NCI-H1092 treated with DMSO at 0.1 percent for 48 hours (cell line): ENCODE measurements at regions not wholly inside any gene's neighbourhood (a gene's known extent, or its start where the extent isn't known, plus 50 kb on each side); places are given as distances from the start of the nearest gene placed in this dataset.

Experiments used
- DNase-seq: peaks from one replicate; lab custom pipeline; 2025; lab: John Stamatoyannopoulos, UW

DNA sequence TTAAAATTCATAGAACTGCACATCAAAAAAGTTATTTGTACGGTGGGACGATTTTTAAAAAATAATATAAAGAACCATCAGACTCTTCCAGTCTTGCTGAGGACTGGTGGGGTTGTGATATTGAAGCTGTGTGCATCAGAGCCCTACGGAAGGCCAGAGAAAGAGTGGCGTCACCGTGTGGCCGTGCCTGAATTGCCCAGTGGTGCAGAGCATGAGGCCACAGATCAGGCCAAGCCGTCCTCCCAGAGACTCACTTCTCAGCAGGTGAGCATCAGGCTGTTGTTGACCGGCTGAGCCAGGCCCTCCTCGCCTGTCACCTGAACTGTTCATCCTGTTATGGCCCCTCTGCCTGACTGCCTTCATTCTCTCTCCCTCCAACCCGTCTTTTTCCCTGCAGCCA is 1013.9 kb downstream of the TBC1D22A start:
- no peak for DNase-seq

DNA sequence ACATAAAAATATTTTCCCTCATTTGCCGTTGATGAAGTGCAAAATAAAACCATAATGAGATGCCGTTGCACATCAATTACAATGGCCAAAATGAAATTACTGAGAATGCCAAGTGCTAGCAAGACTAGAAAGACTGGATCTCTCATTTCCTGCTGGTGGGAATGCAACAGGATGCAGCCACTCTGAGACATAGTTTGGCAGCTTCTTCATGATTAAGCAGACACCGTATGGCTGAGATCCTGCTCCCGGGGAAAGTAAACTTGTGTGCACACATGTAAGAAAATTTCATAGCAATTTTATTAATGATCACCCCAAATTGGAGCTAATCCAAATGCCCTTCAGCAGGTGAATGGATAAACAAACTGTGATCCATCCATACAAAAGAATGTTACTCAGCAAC is 1013.2 kb downstream of the TBC1D22A start:
- DNase-seq = no peak

DNA sequence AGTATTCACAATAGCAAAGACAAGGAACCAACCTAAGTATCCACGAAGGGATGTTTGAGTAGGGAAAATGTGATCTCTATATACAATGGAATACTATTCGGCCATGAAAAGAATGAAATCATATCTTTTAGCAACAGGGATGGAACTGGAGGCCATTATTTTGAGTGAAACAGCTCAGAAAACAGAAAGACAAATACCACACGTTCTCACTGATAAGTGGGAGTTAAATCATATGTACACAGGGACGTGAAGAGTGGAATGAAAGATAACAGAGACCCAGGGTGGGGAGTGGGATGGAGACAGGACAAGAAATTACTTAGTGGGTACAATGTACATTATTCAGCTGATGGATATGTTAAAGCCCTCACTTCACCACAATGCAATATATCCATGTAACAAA is 1012.7 kb downstream of the TBC1D22A start:
- no peak for DNase-seq

DNA sequence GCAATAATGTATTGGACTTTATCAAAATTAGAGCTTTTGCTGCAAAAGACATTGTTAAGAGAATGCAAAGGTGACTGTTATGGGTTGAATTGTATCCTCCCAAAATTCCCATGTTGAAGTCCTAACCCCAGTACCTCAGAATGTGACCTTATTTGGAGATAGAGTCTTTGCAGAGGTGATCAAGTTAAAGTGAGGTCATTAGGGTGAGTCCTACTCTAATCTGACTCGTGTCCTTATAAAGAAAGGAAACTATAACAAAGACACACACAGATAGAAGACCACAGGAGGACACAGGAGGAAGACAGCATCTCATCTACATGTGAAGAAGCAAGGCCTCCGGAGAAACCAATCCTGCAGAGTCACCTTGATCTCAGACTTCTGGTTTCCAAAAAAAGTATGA is 1011.2 kb downstream of the TBC1D22A start:
- no peak for DNase-seq

DNA sequence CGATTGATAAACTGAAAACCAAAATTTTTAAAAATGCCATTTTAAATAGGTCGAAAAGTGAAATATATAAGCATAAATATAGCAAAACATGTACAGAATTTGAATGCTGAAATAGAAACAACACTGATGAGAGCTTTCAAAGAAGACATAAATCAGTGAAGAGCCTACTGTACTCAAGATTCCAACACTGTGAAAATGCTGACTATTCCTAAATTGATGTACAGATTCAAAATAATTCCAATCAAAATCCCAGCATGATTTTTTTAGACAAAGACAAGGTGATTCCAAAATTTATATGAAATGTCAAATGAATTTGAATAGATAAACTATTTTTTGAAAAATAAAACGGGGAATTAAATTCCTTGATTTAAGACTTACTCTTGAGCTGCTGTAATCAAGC is 1010.4 kb downstream of the TBC1D22A start:
- DNase-seq = no peak

DNA sequence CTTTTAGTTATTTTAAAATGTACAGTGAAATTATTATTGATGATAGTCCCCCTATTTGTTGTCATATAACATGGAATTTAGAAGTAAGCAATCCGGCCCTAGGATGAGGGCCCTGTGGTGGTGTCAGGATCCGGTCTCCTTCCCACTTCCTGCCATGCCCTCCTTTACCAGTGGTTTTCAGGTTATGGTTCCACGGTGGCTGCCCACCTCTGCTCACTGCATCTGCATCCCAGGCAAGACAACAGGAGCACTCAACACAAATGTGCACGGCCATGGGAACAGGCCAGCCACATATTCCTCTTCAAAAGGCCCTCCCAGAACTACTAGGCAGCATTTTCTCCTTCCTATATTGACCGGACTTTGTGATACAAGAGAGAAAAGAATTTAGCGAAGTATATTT is 1007.2 kb downstream of the TBC1D22A start:
- DNase-seq = no peak

DNA sequence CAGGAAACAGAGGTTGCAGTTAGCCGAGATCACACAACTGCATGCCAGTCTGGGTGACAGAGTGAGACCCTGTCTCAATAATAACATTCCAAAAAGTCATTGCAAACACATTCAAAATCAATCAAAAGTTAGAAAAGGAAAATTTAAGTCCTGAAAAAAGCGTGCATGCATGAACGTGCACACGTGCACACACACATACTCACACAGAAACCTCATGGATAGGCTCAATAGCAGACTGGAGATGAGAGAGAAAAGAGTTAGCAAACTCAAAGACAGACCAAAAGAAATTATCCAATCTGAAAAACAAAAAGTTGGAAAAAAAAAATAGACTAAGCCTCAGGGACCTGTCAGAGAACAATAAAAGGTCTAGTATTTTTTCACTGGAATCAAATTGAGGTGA is 1005.6 kb downstream of the TBC1D22A start:
- DNase-seq = no peak

DNA sequence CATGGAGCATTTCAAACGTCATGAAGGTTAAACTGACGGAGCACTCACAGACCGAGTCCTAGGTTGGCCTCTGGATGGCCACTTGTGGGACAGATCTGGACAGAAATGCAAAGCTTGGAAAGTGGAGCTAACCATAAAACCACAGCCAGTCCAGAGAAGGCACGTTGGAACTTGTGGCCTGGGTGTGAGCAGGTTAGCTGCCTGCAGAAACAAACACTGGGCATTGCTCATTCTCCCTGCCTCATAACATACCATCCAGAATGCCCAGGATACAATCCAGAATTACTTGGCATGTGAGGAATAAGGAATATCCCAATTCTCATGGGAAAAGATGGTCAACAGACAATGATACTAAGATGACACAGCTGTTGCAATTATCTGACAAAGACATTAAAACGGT is 1005.0 kb downstream of the TBC1D22A start:
- no peak for DNase-seq

DNA sequence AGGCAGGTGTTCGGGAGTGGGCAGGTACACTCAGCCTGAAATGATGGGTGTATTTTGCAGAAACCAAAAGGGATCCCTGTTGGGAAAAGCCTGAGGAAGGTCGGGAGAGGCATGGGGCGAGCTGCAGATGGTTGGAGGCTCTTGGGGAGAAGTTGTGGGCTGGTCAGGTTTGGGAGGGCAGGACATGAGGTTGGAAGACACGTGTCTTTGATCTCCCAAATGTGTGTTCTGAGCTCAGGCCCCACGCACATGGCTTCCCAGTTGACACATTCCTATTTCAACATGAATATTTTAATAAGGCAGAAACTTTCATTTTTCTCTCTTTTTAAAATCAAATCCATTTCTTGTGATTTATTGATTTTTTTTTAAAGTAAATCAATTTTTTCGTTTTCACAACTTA is 1003.3 kb downstream of the TBC1D22A start:
- no peak for DNase-seq

DNA sequence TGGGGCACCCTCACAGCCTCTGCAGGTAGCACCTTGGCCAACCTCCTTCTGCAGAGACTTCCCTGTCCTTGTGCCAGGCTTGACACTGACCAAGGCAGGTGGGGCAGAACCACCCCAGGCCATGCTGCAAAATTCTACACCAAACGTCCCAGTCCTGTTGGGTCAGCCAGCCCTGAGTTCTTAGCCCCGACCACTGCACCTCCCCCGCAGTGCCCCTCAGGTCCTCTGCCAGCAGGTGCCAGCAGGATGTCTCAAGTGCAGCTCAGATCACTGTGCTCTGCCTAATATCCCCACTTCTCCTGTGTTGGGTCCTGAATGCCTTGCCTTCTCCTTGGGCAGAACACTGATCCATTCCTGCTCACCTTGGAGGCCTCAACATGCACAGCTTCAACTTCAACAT is 999.7 kb downstream of the TBC1D22A start:
- no peak for DNase-seq

DNA sequence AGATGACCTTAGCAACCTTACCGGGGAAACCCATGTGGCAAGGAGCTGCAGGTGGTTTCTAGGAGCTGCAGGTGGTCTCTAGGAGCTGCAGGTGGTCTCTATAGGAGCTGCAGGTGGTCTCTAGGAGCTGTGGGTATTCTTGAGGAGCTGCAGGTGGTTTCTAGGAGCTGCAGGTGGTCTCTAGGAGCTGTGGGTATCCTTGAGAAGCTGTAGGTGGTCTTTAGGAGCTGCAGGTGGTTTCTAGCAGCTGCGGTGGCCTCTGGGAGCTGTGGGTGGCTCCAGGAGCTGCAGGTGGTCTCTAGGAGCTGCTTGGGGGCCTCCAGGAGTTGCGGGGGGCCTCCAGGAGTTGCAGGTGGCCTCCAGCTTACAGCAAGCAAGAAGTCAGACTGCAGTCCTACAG is 997.5 kb downstream of the TBC1D22A start:
- no peak for DNase-seq

DNA sequence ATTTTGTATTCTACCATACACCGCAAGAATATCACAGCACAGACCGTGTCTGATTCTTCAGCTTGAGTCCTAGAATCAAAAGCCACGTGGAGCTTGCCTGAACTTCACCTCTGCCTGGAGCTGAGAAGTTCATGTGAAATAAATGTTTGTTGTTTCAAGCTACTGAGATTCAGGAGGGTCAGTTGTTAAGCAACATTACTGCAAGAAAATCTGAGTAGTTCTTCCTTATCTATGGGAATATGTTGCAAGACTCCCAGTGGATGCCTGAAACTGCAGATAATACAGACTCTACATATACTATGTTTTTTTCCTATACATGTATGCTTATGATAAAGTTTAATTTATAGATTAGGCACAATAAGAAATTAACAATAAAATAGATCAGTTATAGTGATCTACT is 995.3 kb downstream of the TBC1D22A start:
- DNase-seq = no peak

DNA sequence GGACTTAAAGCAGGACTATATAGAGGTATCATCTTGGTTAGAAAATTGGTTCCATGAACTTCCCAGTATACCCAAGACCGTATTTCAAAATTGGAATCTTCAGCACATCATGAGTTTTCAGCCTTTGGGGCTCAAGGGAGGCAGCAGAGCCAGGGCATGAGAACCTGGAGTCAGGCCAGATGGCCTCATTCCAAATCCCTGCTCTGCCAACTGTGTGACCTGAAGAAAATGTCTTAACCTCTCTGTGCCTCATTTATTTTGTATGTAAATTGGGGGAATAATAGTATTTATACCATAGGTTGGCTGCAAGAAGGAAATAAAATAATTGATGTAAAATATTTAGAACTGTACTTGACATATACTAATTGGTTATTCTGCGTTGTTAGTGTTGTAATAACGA is 987.6 kb downstream of the TBC1D22A start:
- no peak for DNase-seq

DNA sequence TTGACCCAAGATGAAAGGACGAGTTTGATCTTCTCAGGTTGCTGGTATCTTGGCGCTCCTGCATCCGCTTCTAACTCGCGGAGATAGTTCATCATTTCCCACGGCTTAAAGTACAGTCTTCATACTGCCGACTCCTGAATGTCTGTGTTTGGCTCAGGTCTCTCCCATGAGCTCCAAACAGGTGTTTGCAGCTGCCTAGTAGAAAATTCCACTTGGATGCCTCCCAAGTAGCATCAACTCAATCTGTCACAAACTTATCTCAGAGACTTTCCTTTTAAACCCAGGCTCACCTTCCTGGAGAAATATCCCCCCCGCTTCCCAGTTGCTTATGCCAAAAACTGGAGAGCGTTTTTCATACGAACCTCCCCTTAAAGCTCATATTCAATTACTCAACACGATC is 986.5 kb downstream of the TBC1D22A start:
- DNase-seq = no peak

DNA sequence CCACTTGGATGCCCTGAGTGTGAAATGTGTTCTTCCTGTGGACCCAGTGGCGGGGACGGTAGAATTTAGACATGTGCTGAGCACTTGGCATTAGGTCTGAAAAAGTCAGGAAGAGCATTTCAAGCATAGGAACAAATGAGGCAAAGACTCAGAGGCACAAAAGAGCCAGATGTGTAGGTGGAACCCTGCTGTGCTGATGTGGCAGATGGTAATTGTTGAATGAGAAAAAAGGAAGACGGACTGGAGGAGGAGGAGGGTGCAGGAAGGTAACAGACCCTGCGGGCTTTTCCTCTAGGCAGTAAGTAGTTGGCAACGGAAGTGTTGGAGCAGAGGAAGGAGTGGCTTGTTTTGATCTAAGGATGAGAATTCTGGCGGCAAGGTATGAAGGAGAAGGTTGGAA is 985.8 kb downstream of the TBC1D22A start:
- no peak for DNase-seq

DNA sequence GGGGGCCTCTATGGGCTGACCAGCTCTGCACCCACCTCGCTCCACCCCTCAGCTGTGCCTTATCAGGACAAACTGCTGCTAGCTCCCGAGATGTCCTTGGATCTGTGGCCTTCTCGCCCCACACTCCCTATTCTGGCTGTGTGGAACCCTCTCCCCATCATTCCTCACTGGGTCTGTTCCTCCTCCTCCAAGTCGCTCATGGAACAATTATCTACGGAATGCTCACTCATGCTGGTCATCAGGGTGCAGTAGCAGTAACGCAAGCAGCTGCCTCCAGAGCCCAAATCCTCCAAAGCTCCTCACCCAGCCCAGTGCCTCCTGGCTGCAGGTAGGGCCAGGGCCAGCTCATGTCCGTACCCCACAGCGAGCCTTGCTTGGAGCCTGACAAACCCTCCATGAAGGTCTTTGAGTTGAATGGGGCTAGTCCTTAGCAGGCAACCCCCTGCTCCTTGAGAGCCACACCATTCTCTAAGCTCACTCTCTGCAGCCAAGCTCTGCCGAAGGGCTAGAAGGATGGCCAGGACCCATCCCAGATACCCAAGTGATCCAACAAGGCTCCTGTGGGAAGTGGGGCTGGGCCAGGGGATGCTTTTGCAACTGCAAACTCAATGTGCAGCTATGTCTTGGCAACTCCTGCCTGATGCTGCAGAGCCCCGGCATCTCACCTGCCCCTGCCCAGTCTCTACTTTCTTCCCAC is 977.8 kb downstream of the TBC1D22A start:
- no peak for DNase-seq

DNA sequence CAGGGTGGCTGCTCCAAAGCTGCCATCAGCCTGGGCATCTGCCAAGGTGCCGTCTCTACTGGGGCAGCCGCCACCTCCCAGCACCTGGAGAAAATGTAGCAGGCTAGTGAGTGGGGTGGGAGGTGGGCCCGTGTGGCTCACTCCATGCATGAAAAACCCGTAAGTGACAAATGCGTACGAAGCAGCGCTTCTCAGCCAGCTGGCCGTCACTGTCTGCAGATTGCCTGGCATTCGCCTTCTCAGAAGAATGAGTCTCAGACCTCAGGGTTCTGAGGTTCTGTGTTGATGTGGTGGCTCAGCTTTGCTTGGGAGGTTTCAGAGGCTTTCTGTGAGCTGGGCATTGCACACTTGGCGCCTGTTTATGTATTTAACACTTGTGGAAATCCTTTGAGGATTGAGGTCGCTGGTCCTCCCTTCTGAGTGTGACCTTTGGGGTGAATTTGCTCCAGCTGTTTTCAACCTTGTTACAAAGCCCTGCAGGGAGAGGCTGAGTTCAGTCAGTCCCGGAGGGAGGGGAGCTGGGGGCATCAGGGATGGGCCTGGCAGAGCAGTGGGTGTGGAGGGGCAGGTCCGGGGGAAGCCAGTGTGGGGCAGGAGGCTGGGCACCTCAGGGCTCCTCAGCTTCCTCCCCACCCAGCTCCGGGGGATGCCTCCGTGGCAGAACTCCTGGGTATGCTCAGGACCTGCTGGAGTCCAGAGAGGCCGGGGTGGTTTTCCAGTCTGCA is 977.0 kb downstream of the TBC1D22A start:
- no peak for DNase-seq

DNA sequence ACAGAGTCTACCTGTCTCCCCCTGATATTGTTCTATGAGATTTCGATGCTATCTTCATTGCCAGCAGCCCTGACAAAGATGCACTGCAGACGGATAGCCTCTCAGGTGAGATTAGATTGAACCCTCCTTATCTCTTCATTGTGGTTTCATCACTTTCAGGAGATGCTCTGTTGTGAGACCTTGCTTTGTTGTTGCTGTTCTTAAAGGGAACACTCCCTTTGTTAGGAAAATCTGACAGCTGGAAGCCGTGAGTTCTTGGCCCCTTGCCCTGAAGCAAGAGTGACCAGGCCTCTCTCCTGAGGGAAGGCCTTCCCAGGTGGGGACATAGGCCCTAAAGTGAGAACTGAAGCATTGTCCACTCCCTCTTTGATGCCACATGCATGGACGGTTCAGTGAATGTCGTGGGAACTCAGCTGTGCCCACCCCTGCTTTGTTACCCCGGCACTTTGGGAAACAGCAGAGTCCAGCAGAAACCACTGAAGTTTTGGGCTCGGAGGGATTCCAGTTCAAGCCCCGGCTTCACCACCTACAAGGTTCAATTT is 976.1 kb downstream of the TBC1D22A start:
- DNase-seq = no peak

DNA sequence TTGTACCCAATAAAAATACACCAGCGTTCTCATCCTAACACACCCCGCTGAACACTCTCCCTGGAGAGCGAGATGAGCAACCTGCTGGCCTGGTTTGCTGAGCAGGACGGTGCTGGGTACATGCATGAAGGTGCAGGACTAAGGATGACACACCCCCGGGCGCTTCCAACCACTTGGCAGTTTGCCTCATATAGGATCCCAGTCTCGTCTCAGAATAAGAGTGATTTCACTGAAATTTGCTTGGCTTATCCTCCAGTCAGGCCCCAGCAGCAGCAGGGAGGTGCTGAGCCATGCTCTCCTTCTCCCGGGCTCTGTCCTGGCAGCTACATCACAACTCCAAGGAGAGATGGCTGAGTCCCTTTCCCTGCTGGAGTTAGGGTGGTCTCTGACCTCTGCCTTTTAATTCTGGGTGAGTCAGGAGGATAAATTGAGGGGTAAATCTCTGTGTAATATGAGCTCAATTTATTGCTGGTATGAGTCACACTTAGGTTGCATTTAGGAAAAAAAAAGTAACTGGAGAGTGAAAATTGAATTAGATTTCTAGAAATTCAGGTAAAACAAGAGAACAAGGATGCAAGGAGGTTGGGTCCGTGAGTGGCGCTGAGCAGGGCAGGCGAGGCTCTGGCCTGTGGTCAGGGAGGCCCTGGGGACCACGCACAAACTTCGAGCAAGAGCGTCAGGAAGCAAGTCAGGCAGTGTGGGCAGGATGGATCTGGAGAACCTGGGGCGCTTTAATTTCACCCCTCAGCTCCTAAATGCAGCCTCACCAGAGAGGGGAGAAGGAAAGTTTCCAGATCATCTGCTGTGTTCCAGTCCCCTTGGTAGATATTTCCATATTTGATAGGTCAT is 974.0 kb downstream of the TBC1D22A start:
- no peak for DNase-seq

DNA sequence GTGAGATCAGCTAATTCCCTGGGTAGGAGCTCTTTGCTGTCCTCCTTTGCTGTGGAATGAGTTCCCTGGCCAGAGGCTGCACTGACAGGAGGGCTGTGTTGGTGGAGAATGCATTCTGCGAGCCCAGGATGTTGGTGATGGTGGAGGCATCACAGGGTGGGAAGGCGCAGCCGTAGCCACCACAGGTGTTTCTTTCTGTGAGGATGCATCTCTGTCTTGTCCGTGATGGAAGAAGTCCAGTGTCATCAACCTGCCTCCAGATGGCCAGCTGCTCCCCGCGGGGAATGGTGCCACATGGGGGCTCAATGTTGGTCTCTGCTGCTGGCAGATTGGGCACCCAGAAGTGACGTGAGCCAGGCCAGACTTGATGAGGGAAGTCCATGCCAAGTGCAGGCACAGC is 972.1 kb downstream of the TBC1D22A start:
- DNase-seq = no peak

DNA sequence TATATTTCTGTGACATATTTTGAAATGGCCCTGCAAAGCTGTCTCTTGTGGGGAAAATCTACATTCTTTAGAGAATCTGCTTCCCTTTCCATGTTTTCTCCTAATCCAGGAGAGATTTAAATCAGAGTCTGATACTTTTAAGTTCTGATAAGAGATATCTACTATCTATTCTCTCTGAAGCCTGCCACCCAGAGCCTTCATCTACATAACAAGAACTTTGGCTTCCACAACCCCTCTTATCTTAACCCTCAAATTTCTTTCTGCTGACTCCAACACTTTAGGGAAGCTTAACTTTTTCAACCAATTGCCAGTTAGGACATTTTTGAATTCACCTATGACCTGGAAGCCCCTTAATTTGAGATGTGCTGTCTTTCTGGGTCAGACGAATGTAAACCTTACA is 965.2 kb downstream of the TBC1D22A start:
- DNase-seq = no peak

DNA sequence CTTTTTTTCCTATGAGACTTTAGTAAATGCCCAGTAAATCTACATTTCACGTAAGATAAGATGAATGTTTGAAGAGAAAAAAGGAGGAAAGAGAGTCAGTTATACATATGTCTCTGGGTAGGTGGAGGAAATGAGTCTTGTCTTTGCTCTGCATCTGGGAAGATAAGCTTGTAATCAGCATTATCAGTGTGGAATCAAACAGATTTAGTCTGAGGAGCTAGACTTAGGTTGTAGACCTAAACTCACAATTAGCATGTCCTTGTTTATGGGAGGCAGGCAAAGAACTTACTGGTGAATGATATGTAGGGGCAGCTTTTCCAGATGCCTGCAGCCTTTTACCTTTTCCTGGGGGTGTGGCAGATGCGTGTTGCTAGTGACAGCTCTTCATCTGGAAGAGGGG is 962.3 kb downstream of the TBC1D22A start:
- DNase-seq = no peak

DNA sequence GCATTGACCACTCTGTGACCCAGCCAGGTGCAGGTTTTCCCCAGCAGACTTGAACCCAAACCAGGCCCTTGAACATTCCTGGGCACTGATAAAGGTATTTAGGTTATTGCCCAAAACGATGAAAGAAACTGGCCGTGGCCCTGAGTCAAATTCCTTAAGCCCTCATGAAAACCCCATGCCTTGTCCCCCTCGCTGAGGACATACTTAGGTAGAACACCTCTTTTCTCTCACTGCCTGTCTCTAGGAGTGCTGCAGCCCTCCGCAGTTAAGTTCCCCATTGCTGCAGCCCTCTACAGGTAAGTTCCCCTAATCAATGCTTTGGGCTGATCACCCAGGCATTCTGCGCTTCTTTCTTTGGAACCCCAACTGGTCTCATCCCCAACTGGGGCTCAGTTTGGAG is 961.6 kb downstream of the TBC1D22A start:
- DNase-seq = no peak
